ENCODE measurements at regions not wholly inside any gene's neighbourhood (a gene's known extent, or its start where the extent isn't known, plus 50 kb on each side); places are given as distances from the start of the nearest gene placed in this dataset.

DNA sequence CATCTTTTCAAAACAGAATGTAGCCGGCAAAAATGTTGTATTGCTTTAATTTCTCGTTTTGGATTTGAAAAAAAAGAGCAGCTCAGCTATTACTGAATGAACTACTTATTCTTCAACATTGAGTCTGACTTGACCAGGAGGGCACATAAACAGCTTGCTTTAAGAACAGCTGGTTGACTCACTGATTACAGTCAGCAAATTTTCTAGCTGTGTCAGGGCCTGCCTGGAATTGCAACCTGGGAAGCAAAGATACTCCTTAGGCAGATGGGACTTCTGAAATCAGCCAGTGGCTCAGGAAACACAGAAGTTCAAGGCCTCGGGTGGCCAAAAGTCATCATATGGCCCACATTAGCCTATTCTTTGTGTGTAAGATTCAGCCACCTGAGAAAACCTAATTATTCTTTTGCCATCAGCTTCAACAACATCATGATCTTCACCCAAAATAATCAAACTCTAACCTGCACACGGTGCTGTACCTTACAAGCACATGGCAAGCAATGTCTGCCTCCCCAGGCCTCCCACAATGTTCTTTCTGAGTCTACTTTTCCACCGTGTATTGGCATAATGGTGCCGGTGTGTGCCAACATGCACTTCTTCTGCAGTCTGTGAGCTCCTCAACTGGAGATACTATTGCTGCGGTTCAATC, 307.2 kb downstream of the HHIPL2 start:
- peak; percentile 83 to 84 for DNase-seq
- TF ChIP-seq GATA1 (IDR thresholded peaks at IDR 0.05; ENCODE audit: low read depth, low read length) (no peak), POLR2A (IDR thresholded peaks at IDR 0.05; ENCODE audit: low read length) (no peak)

DNA sequence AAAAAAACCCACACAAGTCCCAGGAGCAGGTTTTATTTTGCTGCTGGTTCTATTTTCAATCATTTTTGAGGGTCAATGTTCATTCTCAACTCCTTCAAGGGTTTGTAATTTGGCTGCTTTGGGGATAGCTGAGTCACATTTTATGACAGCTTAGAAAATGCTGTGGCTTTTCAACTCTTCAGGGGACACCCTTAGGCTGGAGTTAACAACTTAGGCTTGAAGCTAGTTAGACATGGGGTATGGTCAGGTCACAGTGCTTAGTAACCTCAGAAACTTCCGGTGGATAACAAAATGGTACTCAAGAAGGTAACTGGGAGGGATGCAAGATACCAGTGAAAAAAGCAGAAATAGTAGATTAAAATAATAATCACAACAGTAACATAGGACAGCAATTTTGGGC, 308.8 kb downstream of the HHIPL2 start:
- TF ChIP-seq POLR2A (IDR thresholded peaks at IDR 0.05; ENCODE audit: low read length) (no peak), GATA1 (IDR thresholded peaks at IDR 0.05; ENCODE audit: low read depth, low read length) (no peak)
- DNase-seq: peak in 1 of 2 experiments; percentile 9

DNA sequence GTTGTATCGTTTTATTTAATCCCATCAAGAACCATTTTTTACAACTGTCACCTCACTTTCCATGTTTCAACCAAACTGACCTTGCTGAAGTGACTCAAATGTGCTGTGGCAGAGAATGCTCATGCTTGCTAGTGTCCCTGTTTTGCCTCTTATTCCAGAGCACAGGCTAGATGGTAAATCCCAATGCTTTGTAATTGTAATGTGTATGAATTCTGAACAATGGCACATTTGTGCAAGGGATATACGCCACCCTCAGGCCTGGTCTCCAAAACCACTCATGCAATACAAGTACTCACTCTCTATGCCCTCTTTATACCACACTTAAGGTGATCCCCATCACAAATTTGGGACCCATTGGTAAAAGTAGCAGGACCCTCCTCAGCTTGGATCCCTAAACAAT, 313.6 kb downstream of the HHIPL2 start:
- DNase-seq: no peak
- no peak for TF ChIP-seq GATA1 (IDR thresholded peaks at IDR 0.05; ENCODE audit: low read depth, low read length)
- no peak for TF ChIP-seq POLR2A (IDR thresholded peaks at IDR 0.05; ENCODE audit: low read length)

DNA sequence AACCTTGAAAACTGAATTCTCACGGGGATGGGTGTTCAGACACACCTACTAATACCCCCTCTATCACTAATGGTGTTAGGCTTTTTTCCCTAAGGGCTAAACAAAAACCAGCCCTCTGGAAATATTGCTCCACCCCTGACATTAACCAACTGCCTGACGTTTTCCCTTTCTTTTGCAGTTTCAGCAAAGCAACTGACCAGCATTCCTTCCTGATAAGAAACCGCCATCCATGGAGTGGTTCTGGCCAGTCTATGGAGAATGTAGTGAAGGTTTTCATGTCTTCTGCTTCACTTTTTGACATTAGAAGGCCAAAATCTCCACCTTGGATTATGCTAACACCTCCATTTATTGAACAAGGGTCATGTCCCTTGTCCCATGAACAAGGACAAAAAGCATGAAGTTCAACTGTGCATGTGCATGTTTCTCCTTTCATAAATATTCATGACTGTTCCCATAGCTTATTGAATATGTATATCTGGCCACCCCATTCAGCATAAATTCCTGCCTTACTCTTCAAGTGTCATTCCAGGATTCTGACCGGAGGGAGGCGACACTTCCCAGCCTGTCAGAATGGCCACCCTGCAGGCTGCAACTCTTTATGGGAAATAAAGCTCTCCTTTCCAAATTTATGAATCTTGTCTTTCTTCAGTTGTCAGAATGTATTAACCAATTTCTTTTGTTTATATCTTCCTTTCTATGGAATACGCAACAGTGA, 314.3 kb downstream of the HHIPL2 start:
- TF ChIP-seq GATA1 (IDR thresholded peaks at IDR 0.05; ENCODE audit: low read depth, low read length): no peak
- no peak for TF ChIP-seq POLR2A (IDR thresholded peaks at IDR 0.05; ENCODE audit: low read length)
- peak in 1 of 2 experiments; percentile 5 for DNase-seq

DNA sequence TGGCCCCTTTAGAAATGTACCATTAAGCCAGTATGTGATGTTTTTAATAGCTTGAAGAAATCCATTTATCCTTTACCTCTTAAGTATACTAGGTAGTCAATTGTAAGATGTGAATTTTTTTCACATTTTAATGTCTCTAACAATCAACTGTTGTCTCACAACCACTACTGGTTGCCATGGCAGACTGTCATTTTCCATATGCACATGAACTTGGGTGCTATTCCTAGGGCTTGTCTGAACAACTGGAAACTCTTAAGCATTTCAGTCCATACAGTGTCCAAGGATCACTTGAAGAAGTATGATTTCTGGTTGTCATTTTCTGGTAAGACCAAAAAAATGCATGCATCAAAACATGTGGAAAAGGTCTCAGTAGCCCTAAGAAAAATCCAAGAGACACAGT, 315.1 kb downstream of the HHIPL2 start:
- no peak for TF ChIP-seq POLR2A (IDR thresholded peaks at IDR 0.05; ENCODE audit: low read length)
- no peak for TF ChIP-seq GATA1 (IDR thresholded peaks at IDR 0.05; ENCODE audit: low read depth, low read length)
- no peak for DNase-seq

DNA sequence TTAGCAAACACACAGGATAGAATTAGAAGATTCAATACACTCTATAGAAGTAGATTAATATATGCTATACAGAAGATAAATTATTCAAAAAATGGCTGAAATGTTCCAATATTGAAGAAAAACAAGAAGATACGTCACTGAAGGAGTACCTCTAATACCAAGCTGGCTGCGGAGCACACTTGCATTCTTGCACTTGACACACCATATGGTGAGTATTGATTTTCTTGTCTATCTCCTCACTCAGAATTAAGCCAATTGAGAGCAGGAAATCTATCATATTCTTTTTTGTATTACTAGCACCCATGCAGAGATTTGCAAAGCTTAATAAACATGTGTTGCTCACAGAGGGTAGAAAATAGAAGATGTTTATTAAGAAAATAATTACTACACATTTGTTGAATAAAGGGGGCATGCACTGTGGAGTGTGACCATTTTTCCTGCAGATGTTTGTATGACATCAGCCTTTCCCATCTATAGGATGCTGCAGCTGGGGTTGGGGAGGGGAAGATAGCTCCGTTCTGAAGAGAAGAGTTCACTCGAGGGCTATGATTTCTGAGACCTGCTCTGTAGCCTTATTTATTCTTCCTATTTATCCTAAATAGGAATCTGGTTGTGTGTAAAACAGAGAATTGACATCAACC, 318.1 kb downstream of the HHIPL2 start:
- TF ChIP-seq GATA1 (IDR thresholded peaks at IDR 0.05; ENCODE audit: low read depth, low read length) (no peak), POLR2A (IDR thresholded peaks at IDR 0.05; ENCODE audit: low read length) (no peak)
- DNase-seq: no peak

DNA sequence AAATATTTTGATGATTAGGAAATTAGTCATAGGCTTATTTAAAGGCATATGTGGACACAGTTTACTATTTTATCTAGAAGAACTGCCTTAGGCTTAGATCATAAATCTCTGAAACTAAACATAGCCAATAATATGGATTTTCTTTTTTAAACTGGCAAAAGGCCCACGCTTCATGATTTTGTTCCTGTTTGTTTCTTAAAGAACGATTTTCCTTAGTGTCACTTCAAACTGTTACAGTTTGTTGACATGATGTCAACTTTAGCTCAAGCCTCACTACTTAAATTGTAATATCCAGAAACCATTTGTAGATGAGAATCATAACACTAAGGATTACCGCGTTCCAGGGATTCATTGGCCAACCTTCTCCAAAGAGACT, 322.6 kb downstream of the HHIPL2 start:
- DNase-seq: no peak

DNA sequence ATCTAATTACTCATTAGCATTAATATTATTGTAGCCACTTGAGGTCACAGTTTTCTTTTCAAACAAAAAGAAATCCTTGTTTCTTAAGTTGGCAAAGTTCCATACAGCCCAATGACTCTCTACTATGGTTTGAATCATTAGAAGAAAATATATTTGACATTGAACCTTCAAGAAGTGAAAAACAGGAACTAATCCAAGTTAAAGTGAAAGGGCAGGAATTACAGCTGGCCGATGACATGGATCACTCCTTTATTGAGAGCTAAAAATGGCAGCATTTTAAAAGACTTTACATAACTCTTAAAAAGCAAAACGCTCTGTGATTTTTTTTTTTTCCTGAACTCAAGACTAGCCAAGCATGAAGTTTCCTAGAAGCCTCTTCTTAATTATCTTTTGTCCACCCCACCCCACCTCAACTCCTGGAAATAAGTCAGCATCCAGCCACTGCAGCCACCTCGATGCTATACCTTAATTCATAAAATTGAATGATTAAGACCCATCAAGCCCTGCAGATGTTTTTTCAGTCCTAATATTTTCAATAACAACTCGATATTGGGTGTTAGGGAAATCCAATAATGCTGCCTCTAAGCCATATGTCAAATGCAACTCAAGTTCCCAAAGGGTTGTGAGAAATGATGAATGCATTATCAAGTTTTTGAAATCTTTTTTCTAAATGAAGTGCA, 323.1 kb downstream of the HHIPL2 start:
- DNase-seq: no peak
- TF ChIP-seq GATA1 (IDR thresholded peaks at IDR 0.05; ENCODE audit: low read depth, low read length) (no peak), POLR2A (IDR thresholded peaks at IDR 0.05; ENCODE audit: low read length) (no peak)

More for the DNA sequence above, 322.6 kb downstream of the HHIPL2 start:
- no peak for TF ChIP-seq GATA1 (IDR thresholded peaks at IDR 0.05; ENCODE audit: low read depth, low read length)
- TF ChIP-seq POLR2A (IDR thresholded peaks at IDR 0.05; ENCODE audit: low read length): no peak

DNA sequence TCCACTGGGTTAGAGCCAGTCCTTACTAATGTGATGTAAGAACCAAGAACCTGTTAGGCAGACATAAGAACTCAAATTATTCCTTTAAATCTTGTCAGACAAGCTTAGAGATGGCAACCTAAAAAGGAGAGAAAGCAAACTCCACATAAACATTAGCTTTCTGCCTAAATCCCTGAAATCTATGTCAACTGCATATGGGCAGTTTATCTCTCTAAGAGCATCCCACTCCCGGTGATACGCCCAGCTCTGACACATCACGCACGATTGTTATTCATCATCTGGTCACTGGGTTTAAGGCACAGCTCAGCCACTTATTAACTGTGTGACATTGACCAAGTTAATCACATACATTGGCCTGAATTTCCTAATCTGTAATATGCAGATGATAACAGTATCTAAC, 323.7 kb downstream of the HHIPL2 start:
- no peak for DNase-seq
- TF ChIP-seq GATA1 (IDR thresholded peaks at IDR 0.05; ENCODE audit: low read depth, low read length) (no peak), POLR2A (IDR thresholded peaks at IDR 0.05; ENCODE audit: low read length) (no peak)

DNA sequence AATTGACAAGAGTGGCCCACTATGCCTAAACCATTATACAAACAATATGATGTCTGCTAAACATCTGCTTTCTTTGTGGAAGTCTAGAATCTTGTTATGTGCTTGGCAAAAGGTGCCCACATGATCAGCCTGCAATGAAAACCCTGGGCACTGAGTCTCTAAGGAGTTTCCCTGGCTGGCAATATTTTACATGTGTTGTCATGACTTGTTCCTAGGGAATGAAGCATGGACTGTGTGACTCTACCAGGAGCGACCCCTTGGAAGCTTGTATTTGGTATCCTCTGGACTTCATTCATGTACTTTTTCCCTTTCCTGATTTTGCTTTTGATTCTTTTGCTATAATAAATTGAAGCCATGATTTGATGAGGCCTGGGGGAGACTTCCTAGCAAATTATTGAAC, 324.9 kb downstream of the HHIPL2 start:
- TF ChIP-seq POLR2A (IDR thresholded peaks at IDR 0.05; ENCODE audit: low read length): no peak
- TF ChIP-seq GATA1 (IDR thresholded peaks at IDR 0.05; ENCODE audit: low read depth, low read length): no peak
- no peak for DNase-seq

DNA sequence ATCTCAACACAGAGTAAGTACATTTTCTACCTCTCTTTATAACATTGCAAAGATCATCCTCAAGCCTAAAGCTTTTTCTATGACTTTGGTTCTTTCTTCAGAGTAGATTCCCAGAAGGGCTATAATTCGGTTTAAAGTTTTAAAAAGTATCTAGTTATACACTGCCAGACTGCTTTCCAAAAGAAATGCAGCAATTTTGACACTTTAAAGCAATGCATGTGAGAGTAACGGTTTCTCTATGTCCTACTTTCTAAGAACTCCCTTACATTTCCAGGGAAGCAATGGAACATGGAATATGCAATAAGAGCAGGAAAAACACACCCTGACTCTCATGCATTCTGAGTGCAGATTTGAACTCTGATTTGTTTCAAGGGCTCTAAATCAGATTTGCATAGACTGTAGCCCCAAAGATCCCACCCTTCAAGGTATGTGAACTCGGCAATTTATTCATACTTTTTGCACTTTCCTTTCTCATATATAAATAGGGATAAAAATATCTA, 331.6 kb downstream of the HHIPL2 start:
- no peak for DNase-seq
- TF ChIP-seq GATA1 (IDR thresholded peaks at IDR 0.05; ENCODE audit: low read depth, low read length): no peak
- no peak for TF ChIP-seq POLR2A (IDR thresholded peaks at IDR 0.05; ENCODE audit: low read length)

DNA sequence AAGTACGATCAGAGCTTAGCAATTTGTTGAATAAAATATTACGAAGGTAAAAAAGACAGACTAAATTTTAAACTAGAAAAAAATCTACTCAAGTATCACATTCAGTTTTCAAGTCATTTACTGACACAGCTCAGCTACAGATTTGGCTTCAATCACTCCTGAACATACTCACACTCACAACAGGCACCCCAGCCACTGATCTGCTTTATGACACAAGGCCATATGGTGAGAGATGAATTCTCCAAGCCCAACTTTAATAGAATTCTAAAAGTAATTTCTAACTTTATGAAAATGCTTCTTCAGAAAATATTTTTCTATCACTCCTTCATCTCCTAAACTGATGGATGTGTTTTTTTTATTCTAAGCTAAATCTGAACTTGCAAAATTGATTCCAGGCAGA, 337.1 kb downstream of the HHIPL2 start:
- DNase-seq: no peak
- no peak for TF ChIP-seq GATA1 (IDR thresholded peaks at IDR 0.05; ENCODE audit: low read depth, low read length)
- TF ChIP-seq POLR2A (IDR thresholded peaks at IDR 0.05; ENCODE audit: low read length): no peak

DNA sequence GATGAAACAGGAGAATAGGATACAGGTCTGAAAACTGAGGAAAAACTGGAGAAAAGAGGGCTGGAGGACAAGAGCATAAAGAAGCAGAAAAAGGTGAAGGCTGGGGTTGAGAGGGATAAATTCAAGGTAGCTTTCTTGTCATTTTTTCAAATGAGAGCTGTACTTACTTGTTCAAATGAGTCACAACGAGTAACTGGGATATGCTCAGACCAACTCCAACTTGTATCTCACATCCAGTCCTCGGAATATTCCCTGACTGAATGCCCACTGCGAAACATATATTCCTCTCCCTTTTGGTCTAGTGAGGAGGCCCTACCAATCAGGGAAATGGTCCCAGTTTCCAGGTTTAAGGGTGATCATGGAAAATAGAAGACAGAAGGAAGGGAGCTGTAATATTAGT, 343.4 kb downstream of the HHIPL2 start:
- TF ChIP-seq GATA1 (IDR thresholded peaks at IDR 0.05; ENCODE audit: low read depth, low read length) (no peak), POLR2A (IDR thresholded peaks at IDR 0.05; ENCODE audit: low read length) (no peak)
- DNase-seq: no peak

DNA sequence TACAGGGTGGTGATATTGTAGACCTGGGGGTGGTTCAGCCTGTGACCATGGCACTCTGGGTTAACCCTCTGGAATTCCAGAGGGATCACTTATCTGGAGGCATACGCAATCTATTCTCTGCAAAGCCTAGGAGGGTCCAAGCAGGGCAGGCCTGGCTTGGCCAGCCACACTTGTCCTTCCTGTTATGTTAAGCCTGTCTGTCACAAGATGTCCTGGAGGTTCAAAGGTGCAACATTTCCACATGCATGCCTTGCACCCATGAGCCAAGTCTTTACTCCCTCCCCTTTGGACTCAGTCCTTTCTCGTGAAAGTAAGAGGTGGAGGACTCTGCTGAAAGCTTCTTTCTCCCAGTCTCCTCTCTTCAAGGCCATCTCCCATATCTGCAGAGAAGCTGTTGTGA, 345.1 kb downstream of the HHIPL2 start:
- no peak for DNase-seq
- TF ChIP-seq GATA1 (IDR thresholded peaks at IDR 0.05; ENCODE audit: low read depth, low read length) (no peak), POLR2A (IDR thresholded peaks at IDR 0.05; ENCODE audit: low read length) (no peak)
